ENCODE measurements at regions not wholly inside any gene's neighbourhood (a gene's known extent, or its start where the extent isn't known, plus 50 kb on each side); places are given as distances from the start of the nearest gene placed in this dataset.
"Not testable (repeated sequence)": the region's sequence is repeated elsewhere in the genome, so short reads cannot be mapped to it uniquely, and the experiment has no call there.

- no peak for DNase-seq
Measured at GRCh38 chr6:23705697-23706096, 420.3 kb upstream of the NRSN1 start.

GRCh38 chr6:23712756-23713155, 413.3 kb upstream of the NRSN1 start:
- no peak for DNase-seq

- DNase-seq, result no peak
Measured at GRCh38 chr6:23713211-23713610, 412.8 kb upstream of the NRSN1 start.

- no peak for DNase-seq
Measured at GRCh38 chr6:23728707-23729106, 397.3 kb upstream of the NRSN1 start.

- no peak for DNase-seq
Measured at GRCh38 chr6:23731609-23732008, 394.4 kb upstream of the NRSN1 start.

- no peak for DNase-seq
Measured at GRCh38 chr6:23732521-23732920, 393.5 kb upstream of the NRSN1 start.

GRCh38 chr6:23735151-23735550, 390.9 kb upstream of the NRSN1 start:
- no peak for DNase-seq

- DNase-seq, result no peak
Measured at GRCh38 chr6:23736577-23736976, 389.4 kb upstream of the NRSN1 start.

- DNase-seq, result no peak
Measured at GRCh38 chr6:23747239-23747638, 378.8 kb upstream of the NRSN1 start.

GRCh38 chr6:23752414-23752813, 373.6 kb upstream of the NRSN1 start:
- DNase-seq, result no peak

- DNase-seq, result no peak
Measured at GRCh38 chr6:23754197-23754596, 371.8 kb upstream of the NRSN1 start.

GRCh38 chr6:23775127-23775526, 350.9 kb upstream of the NRSN1 start:
- DNase-seq, result no peak

GRCh38 chr6:23783901-23784300, 342.1 kb upstream of the NRSN1 start:
- no peak for DNase-seq

GRCh38 chr6:23784301-23784919, 341.6 kb upstream of the NRSN1 start:
- no peak for DNase-seq

GRCh38 chr6:23790756-23791155, 335.3 kb upstream of the NRSN1 start:
- DNase-seq, result no peak

GRCh38 chr6:23797041-23797440, 329.0 kb upstream of the NRSN1 start:
- no peak for DNase-seq

- not testable (repeated sequence) for DNase-seq
Measured at GRCh38 chr6:23804289-23804688, 321.7 kb upstream of the NRSN1 start.

GRCh38 chr6:23821141-23821540, 304.9 kb upstream of the NRSN1 start:
- not testable (repeated sequence) for DNase-seq

GRCh38 chr6:23823421-23823820, 302.6 kb upstream of the NRSN1 start:
- no peak for DNase-seq

GRCh38 chr6:23826572-23826971, 299.4 kb upstream of the NRSN1 start:
- no peak for DNase-seq

- no peak for DNase-seq
Measured at GRCh38 chr6:23828861-23829260, 297.2 kb upstream of the NRSN1 start.

GRCh38 chr6:23841116-23841515, 284.9 kb upstream of the NRSN1 start:
- DNase-seq, result no peak

- DNase-seq, result no peak
Measured at GRCh38 chr6:23842760-23843159, 283.3 kb upstream of the NRSN1 start.

GRCh38 chr6:23851522-23851921, 274.5 kb upstream of the NRSN1 start:
- no peak for DNase-seq

- DNase-seq, result not testable (repeated sequence)
Measured at GRCh38 chr6:23853566-23854133, 272.4 kb upstream of the NRSN1 start.
